Ecto neural progenitor cell (in vitro differentiated cells): ENCODE measurements at regions not wholly inside any gene's neighbourhood (a gene's known extent, or its start where the extent isn't known, plus 50 kb on each side); places are given as distances from the start of the nearest gene placed in this dataset.

Source experiments
- DNase-seq: peaks from one replicate; pipeline ENCODE4 v3.0.0-alpha.2; 2018; ENCODE audit warnings: low spot score

GRCh38 chr3:177936721-177937120, 599.5 kb upstream of the KCNMB2 start:
- DNase-seq: no peak

- DNase-seq: no peak
These were observed 593.3 kb upstream of the KCNMB2 start for GRCh38 chr3:177942911-177943310.

- no peak for DNase-seq
These were observed 592.0 kb upstream of the KCNMB2 start for GRCh38 chr3:177944228-177944661.

- no peak for DNase-seq
These were observed 590.2 kb upstream of the KCNMB2 start for GRCh38 chr3:177946048-177946447.

- DNase-seq: no peak
These were observed 589.7 kb upstream of the KCNMB2 start for GRCh38 chr3:177946497-177946896.

- DNase-seq: no peak
These were observed 589.3 kb upstream of the KCNMB2 start for GRCh38 chr3:177946936-177947335.

GRCh38 chr3:177947901-177948300, 588.3 kb upstream of the KCNMB2 start:
- DNase-seq: no peak

GRCh38 chr3:177948716-177949425, 587.4 kb upstream of the KCNMB2 start:
- DNase-seq: no peak

- no peak for DNase-seq
These were observed 577.0 kb upstream of the KCNMB2 start for GRCh38 chr3:177959188-177959587.

GRCh38 chr3:177960014-177960413, 576.2 kb upstream of the KCNMB2 start:
- no peak for DNase-seq

- DNase-seq: no peak
These were observed 575.5 kb upstream of the KCNMB2 start for GRCh38 chr3:177960722-177961121.

- no peak for DNase-seq
These were observed 574.5 kb upstream of the KCNMB2 start for GRCh38 chr3:177961784-177962183.

GRCh38 chr3:177966493-177966892, 569.7 kb upstream of the KCNMB2 start:
- no peak for DNase-seq

- no peak for DNase-seq
These were observed 567.3 kb upstream of the KCNMB2 start for GRCh38 chr3:177968891-177969290.

- DNase-seq: no peak
These were observed 562.9 kb upstream of the KCNMB2 start for GRCh38 chr3:177973241-177973840.

GRCh38 chr3:177976241-177976640, 560.0 kb upstream of the KCNMB2 start:
- DNase-seq: no peak

- no peak for DNase-seq
These were observed 559.4 kb upstream of the KCNMB2 start for GRCh38 chr3:177976866-177977265.

- DNase-seq: no peak
These were observed 558.7 kb upstream of the KCNMB2 start for GRCh38 chr3:177977381-177978158.

GRCh38 chr3:177978946-177979345, 557.3 kb upstream of the KCNMB2 start:
- no peak for DNase-seq

- no peak for DNase-seq
These were observed 556.5 kb upstream of the KCNMB2 start for GRCh38 chr3:177979703-177980102.

GRCh38 chr3:177981576-177981975, 554.7 kb upstream of the KCNMB2 start:
- DNase-seq: no peak

- no peak for DNase-seq
These were observed 554.2 kb upstream of the KCNMB2 start for GRCh38 chr3:177982034-177982433.

GRCh38 chr3:177983320-177983719, 552.9 kb upstream of the KCNMB2 start:
- no peak for DNase-seq
